ENCODE measurements at regions not wholly inside any gene's neighbourhood (a gene's known extent, or its start where the extent isn't known, plus 50 kb on each side); places are given as distances from the start of the nearest gene placed in this dataset.

GRCh38 chr12:61821381-61821780 lies 438.8 kb upstream of the USP15 start:
- Histone ChIP-seq H3K4me1 (ENCODE audit: low read length) (no peaks in the 10 kb centered on the region), H2AFZ (ENCODE audit: low read depth, low read length) (no peak overlapping the region), H4K20me1 (ENCODE audit: insufficient read depth, low read length) (no peaks in the 10 kb centered on the region), H3K4me2 (ENCODE audit: low read length) (no peak overlapping the region), H3K27me3 (ENCODE audit: low read depth, low read length) (no peaks in the 10 kb centered on the region), H3K36me3 (replicated peaks; ENCODE audit: low read depth, low read length) (no peaks in the 10 kb centered on the region), H3K9ac (ENCODE audit: low read length) (no peak overlapping the region), H3K79me2 (ENCODE audit: low read length) (no peaks in the 10 kb centered on the region), H3K9me3 (ENCODE audit: insufficient read depth, low read length) (no peaks in the 10 kb centered on the region), H3K27ac (ENCODE audit: low read length) (no peak overlapping the region), H3K4me3 (ENCODE audit: low read length) (no peak overlapping the region)
- no peak for TF ChIP-seq CTCF (IDR thresholded peaks at IDR 0.05; ENCODE audit: low read depth, low read length)
- no peak for TF ChIP-seq EZH2phosphoT487 (IDR thresholded peaks at IDR 0.05; ENCODE audit: low read depth)

GRCh38 chr12:61823102-61823501 lies 437.1 kb upstream of the USP15 start:
- no peak overlapping the region for H2AFZ ChIP-seq (ENCODE audit: low read depth, low read length)
- H4K20me1 ChIP-seq (ENCODE audit: insufficient read depth, low read length): no peaks in the 10 kb centered on the region
- H3K4me2 ChIP-seq (ENCODE audit: low read length): no peak overlapping the region
- H3K27ac ChIP-seq (ENCODE audit: low read length): no peak overlapping the region
- H3K79me2 ChIP-seq (ENCODE audit: low read length): no peaks in the 10 kb centered on the region
- 0 out of 2 replicates have a peak, but pooled peaks cover 5% of the 10 kb centered on the region for H3K4me1 ChIP-seq (ENCODE audit: low read length)
- H3K9ac ChIP-seq (ENCODE audit: low read length): no peak overlapping the region
- H3K36me3 ChIP-seq (replicated peaks; ENCODE audit: low read depth, low read length): no peaks in the 10 kb centered on the region
- H3K4me3 ChIP-seq (ENCODE audit: low read length): no peak overlapping the region
- no peaks in the 10 kb centered on the region for H3K9me3 ChIP-seq (ENCODE audit: insufficient read depth, low read length)
- H3K27me3 ChIP-seq (ENCODE audit: low read depth, low read length): no peaks in the 10 kb centered on the region
- TF ChIP-seq CTCF (IDR thresholded peaks at IDR 0.05; ENCODE audit: low read depth, low read length): no peak
- TF ChIP-seq EZH2phosphoT487 (IDR thresholded peaks at IDR 0.05; ENCODE audit: low read depth): no peak

GRCh38 chr12:61846765-61847164 lies 413.4 kb upstream of the USP15 start:
- Histone ChIP-seq H2AFZ (ENCODE audit: low read depth, low read length) (no peak overlapping the region), H3K36me3 (replicated peaks; ENCODE audit: low read depth, low read length) (no peaks in the 10 kb centered on the region)

GRCh38 chr12:61848893-61849292 lies 411.3 kb upstream of the USP15 start:
- no peaks in the 10 kb centered on the region for H4K20me1 ChIP-seq (ENCODE audit: insufficient read depth, low read length)
- no peaks in the 10 kb centered on the region for H3K27me3 ChIP-seq (ENCODE audit: low read depth, low read length)
- H3K4me2 ChIP-seq (ENCODE audit: low read length): no peak overlapping the region
- no peak for TF ChIP-seq CTCF (IDR thresholded peaks at IDR 0.05; ENCODE audit: low read depth, low read length)
- no peak for TF ChIP-seq EZH2phosphoT487 (IDR thresholded peaks at IDR 0.05; ENCODE audit: low read depth)
- H3K4me3 ChIP-seq (ENCODE audit: low read length): no peak overlapping the region
- no peak overlapping the region for H3K9ac ChIP-seq (ENCODE audit: low read length)
- H3K27ac ChIP-seq (ENCODE audit: low read length): no peak overlapping the region
- H3K79me2 ChIP-seq (ENCODE audit: low read length): no peaks in the 10 kb centered on the region
- no peaks in the 10 kb centered on the region for H3K4me1 ChIP-seq (ENCODE audit: low read length)
- no peak overlapping the region for H2AFZ ChIP-seq (ENCODE audit: low read depth, low read length)
- no peaks in the 10 kb centered on the region for H3K36me3 ChIP-seq (replicated peaks; ENCODE audit: low read depth, low read length)
- H3K9me3 ChIP-seq (ENCODE audit: insufficient read depth, low read length): no peaks in the 10 kb centered on the region

More at GRCh38 chr12:61846765-61847164, 413.4 kb upstream of the USP15 start:
- Histone ChIP-seq H3K27me3 (ENCODE audit: low read depth, low read length) (no peaks in the 10 kb centered on the region), H3K4me2 (ENCODE audit: low read length) (no peak overlapping the region), H3K27ac (ENCODE audit: low read length) (no peak overlapping the region), H3K9me3 (ENCODE audit: insufficient read depth, low read length) (no peaks in the 10 kb centered on the region), H3K4me3 (ENCODE audit: low read length) (no peak overlapping the region), H3K4me1 (ENCODE audit: low read length) (no peaks in the 10 kb centered on the region), H4K20me1 (ENCODE audit: insufficient read depth, low read length) (no peaks in the 10 kb centered on the region), H3K9ac (ENCODE audit: low read length) (no peak overlapping the region), H3K79me2 (ENCODE audit: low read length) (no peaks in the 10 kb centered on the region)
- TF ChIP-seq EZH2phosphoT487 (IDR thresholded peaks at IDR 0.05; ENCODE audit: low read depth): no peak
- TF ChIP-seq CTCF (IDR thresholded peaks at IDR 0.05; ENCODE audit: low read depth, low read length): no peak

Data from OCI-LY3 (cell line).